ENCODE measurements at regions not wholly inside any gene's neighbourhood (a gene's known extent, or its start where the extent isn't known, plus 50 kb on each side); places are given as distances from the start of the nearest gene placed in this dataset.

DNA sequence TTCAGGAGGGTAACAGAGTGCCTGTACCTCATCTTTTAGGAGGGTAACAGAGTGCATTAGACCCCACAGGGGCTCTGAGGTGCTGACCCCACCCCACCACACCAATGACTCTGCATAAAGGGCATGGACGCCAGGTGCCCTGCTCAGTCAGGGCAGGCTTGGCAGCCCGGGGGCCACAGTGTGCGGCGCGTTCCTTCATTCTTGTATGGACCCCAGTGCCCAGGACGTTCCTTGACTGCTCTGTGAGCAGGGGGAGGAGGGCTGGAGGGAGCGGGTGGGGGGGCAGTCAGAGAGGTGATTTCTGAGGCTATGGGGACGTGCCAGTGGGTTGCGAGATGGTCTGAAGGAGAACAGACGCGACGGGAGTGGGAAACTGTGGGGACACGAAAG is 168.7 kb upstream of the NCK2 start:
- Histone ChIP-seq H3K36me3 (no peaks in the 10 kb centered on the region), H4K20me1 (no peaks in the 10 kb centered on the region), H3K9ac (no peak overlapping the region), H3K4me1 (peaks cover 5% of the 10 kb centered on the region; the same call in 1 of the 2 replicates), H3K4me2 (no peak overlapping the region), H3K9me3 (no peaks in the 10 kb centered on the region), H3K27ac (no peak overlapping the region), H3K27me3 (no peaks in the 10 kb centered on the region), H3K4me3 (no peak overlapping the region)
- no peak for TF ChIP-seq Cebpa-rat (IDR thresholded peaks at IDR 0.05)

DNA sequence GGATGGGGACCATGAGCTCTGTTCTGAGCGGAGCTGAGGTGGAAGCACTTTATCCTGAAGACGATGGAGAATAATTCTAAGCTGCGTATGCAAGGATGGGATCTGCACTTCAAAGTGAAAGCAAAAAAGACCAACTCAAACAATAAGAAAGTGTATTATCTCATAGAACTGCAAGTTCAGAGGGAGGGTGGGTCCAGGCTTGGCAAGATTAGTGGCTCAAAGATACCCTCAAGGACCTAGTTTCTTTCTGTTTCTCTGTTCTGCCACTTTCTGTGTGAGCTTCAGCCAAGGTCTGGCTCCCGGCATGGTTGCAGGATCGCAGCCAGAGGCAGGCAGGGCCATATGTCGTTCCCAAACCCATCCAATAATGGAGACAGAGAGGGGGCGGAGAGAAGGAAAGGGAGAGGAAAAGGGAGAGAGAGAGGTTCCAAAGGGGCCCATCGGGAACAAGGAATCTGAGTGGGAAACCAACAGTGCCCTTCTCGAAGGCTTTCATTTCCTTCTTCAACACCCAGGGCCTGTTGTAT is 169.2 kb upstream of the NCK2 start:
- no peak overlapping the region for H3K4me2 ChIP-seq
- H3K4me3 ChIP-seq: no peak overlapping the region
- no peaks in the 10 kb centered on the region for H3K9me3 ChIP-seq
- no peak overlapping the region for H3K9ac ChIP-seq
- no peaks in the 10 kb centered on the region for H3K27me3 ChIP-seq
- H3K27ac ChIP-seq: no peak overlapping the region
- no peaks in the 10 kb centered on the region for H4K20me1 ChIP-seq
- no peak for TF ChIP-seq Cebpa-rat (IDR thresholded peaks at IDR 0.05)
- no peaks in the 10 kb centered on the region for H3K36me3 ChIP-seq
- peaks cover 5% of the 10 kb centered on the region; the same call in 1 of the 2 replicates for H3K4me1 ChIP-seq

DNA sequence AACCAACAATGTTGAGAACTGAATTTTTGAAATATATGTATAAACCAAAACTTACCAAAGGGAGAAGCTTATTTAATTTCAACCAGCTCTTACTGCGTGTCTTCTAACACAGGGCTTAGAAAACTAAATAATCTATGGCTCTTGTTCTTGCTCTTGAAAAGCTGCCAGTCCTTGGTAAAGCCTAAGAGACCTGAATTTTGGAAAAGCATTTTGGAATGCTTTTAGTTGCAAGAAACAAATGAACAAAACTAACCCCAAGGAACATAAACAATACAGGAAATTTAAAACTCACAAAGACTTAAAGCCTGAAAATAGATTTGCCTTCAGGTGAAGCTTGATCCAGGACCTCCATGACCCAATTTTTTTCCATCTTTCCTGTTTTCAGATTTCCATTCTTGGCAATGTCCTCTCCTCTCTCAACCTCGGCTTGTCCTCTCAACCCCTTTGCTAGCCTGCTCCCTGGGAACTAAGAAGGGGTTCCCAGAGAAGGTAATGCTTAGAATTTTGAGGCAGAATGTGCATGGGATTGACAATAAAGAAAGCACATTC is 169.8 kb upstream of the NCK2 start:
- no peak overlapping the region for H3K27ac ChIP-seq
- no peak overlapping the region for H3K4me3 ChIP-seq
- no peaks in the 10 kb centered on the region for H3K36me3 ChIP-seq
- H3K4me1 ChIP-seq: peaks cover 5% of the 10 kb centered on the region; the same call in 1 of the 2 replicates
- H3K27me3 ChIP-seq: no peaks in the 10 kb centered on the region
- no peaks in the 10 kb centered on the region for H4K20me1 ChIP-seq
- TF ChIP-seq Cebpa-rat (IDR thresholded peaks at IDR 0.05): no peak
- H3K4me2 ChIP-seq: no peak overlapping the region
- no peaks in the 10 kb centered on the region for H3K9me3 ChIP-seq
- H3K9ac ChIP-seq: no peak overlapping the region

DNA sequence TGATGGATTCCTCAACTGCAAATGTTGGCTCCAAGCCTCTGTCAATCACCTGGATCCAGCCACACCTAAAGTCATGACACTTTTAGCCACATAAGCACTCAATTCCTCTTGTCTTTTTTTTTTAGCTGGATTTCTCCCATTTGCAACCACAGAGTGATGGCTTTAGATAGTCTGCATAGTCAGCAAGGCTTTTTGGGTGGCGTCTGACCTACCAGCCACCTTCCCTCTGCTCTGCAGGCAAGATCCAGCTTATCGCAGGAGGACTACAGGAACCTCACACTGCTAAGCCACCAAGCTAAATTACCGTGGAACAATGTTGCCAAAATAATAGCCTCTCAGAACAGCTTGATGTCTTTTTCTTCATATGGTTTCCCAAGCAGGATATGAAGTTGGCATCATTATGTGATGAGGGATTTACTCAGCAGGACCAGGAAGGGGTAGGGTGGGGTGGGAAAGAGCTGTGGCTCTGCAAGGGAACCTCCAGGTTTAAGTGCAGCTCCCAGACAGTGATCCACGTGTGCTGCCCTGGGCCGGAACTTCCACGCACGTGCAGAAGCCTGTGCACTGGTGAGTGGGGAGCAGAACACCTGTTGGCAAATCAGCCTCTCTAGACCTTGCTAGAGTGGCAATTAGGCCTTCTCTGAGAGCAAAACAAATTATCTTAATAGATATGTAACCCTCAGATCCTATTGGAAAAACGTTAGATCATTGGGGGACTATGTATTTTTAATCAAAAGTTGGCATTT is 170.6 kb upstream of the NCK2 start:
- Histone ChIP-seq H4K20me1 (no peaks in the 10 kb centered on the region), H3K27me3 (no peaks in the 10 kb centered on the region), H3K4me3 (no peak overlapping the region), H3K4me1 (peaks cover 5% of the 10 kb centered on the region; the same call in 1 of the 2 replicates), H3K9me3 (no peaks in the 10 kb centered on the region), H3K9ac (no peak overlapping the region), H3K27ac (no peak overlapping the region), H3K4me2 (no peak overlapping the region), H3K36me3 (no peaks in the 10 kb centered on the region)
- TF ChIP-seq Cebpa-rat (IDR thresholded peaks at IDR 0.05): no peak

DNA sequence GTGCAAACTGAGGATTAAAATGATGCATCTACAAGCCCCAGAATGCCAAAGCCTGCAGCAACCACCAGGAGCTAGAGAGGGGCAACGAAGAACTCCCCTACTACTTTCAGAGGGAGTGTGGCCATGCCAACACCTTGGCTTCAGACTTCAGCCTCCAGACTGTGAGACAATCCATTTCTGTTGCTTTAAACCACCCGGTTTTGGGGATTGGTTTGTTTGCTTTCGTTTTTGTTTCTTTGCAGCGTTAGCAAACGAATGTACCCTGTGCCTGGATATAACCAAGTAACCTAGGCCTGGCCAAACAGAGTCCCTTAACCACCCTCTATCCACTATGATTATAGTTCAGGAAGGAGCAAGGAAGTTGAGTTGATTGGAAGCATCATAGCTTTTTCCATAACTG is 171.2 kb upstream of the NCK2 start:
- Histone ChIP-seq H3K4me1 (peaks cover 5% of the 10 kb centered on the region; the same call in 1 of the 2 replicates), H3K4me2 (no peak overlapping the region), H3K27me3 (no peaks in the 10 kb centered on the region), H3K27ac (no peak overlapping the region), H3K9me3 (no peaks in the 10 kb centered on the region), H4K20me1 (no peaks in the 10 kb centered on the region), H3K9ac (no peak overlapping the region), H3K36me3 (no peaks in the 10 kb centered on the region), H3K4me3 (no peak overlapping the region)
- TF ChIP-seq Cebpa-rat (IDR thresholded peaks at IDR 0.05): no peak

DNA sequence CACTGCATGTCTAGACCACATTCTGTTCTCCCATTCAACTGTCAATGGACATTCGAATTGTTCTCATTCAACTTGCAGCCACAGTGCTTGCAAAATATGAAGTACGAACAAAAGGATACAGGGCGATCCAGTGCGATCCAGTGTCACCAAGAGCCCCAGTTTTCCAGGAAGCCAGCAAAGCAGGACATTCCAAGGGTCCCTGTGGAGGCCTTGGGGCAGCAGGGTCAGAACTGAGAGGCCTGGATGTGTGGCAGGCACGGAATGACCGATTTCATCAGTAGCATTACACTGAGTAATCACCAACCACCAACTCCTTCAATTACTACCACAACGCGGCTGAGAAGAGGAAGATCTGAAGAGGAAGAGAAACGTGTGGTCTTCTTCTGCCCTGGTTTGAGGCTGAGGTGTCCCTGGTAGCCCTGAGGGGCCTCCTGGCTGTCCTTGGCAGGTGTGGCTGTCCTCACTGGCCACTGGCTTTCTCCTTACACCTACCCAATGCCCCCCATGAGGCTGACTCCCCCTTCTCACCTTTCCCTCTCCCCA is 172.7 kb upstream of the FHL2 start:
- Histone ChIP-seq H4K20me1 (no peaks in the 10 kb centered on the region), H3K4me2 (no peak overlapping the region), H3K9me3 (no peaks in the 10 kb centered on the region), H3K36me3 (no peaks in the 10 kb centered on the region), H3K9ac (no peak overlapping the region), H3K27ac (no peak overlapping the region), H3K27me3 (no peaks in the 10 kb centered on the region), H3K4me1 (peaks cover under 1% of the 10 kb centered on the region; the same call in 1 of the 2 replicates), H3K4me3 (no peak overlapping the region)
- no peak for TF ChIP-seq Cebpa-rat (IDR thresholded peaks at IDR 0.05)

DNA sequence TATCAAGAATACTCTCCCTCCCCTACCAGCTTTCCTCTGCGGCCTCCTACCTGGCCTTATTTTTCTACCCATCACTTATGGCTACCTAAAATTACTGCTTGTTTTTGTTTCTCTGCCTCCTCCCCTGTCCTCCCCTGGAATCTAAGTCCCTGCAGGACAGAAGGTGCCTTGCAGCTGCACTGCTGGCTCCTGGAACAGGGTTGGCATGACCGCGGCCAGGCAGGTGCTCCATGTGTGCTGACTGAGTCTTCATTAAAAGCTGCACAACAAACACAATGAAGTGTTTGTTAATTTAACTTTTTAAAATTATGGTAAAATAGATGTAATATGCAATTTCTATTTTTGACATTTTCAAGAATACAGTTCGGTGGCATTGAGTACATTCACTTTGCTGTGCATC is 171.9 kb upstream of the FHL2 start:
- no peaks in the 10 kb centered on the region for H3K36me3 ChIP-seq
- no peaks in the 10 kb centered on the region for H3K9me3 ChIP-seq
- no peak overlapping the region for H3K4me3 ChIP-seq
- TF ChIP-seq Cebpa-rat (IDR thresholded peaks at IDR 0.05): no peak
- no peaks in the 10 kb centered on the region for H3K27me3 ChIP-seq
- H3K4me2 ChIP-seq: no peak overlapping the region
- no peaks in the 10 kb centered on the region for H4K20me1 ChIP-seq
- H3K27ac ChIP-seq: no peak overlapping the region
- H3K4me1 ChIP-seq: no peaks in the 10 kb centered on the region; the same call in 1 of the 2 replicates
- no peak overlapping the region for H3K9ac ChIP-seq

DNA sequence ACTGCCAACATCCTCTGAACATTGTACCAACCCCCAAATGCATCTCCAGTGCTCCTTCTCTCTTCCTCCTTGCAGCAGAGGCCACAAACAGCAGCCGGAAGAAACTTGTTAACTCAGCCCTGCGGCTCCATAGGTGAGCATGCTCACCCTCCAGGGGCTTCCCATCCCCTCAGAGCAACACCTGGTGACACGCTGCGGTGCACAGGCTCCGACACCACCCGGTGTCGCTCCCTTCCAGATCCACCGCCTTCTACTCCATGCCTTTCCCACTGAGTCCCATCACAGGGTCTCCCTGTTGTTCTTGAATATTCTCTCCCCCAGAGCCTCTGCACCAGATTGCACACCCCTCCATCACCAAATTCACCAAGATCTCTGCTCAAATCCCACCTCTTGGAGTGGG is 171.5 kb upstream of the FHL2 start:
- H4K20me1 ChIP-seq: no peaks in the 10 kb centered on the region
- H3K4me1 ChIP-seq: no peaks in the 10 kb centered on the region; the same call in 1 of the 2 replicates
- H3K9ac ChIP-seq: no peak overlapping the region
- H3K36me3 ChIP-seq: no peaks in the 10 kb centered on the region
- no peaks in the 10 kb centered on the region for H3K27me3 ChIP-seq
- H3K9me3 ChIP-seq: no peaks in the 10 kb centered on the region
- H3K4me2 ChIP-seq: no peak overlapping the region
- no peak for TF ChIP-seq Cebpa-rat (IDR thresholded peaks at IDR 0.05)
- no peak overlapping the region for H3K4me3 ChIP-seq
- H3K27ac ChIP-seq: no peak overlapping the region

DNA sequence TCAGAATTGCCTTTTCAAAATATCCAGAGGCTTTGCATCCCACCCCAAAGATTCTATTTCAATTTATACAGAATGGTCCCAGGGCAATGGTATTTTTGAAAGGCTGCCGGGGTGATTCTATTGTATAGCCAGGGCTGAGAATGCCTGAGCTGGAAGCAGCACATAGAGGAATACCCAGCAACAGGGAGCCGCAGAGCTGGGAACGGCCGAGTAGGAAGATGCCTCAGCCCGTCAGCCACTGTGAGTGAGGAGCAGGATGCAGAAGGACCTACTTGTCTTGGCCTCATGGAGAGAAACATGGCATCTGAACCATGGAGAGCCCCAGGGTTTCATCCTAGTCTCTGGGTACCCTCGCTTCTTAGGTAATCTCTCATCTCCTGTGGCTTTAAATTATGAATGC is 170.8 kb upstream of the FHL2 start:
- H3K4me3 ChIP-seq: no peak overlapping the region
- no peaks in the 10 kb centered on the region for H4K20me1 ChIP-seq
- TF ChIP-seq Cebpa-rat (IDR thresholded peaks at IDR 0.05): no peak
- H3K27me3 ChIP-seq: no peaks in the 10 kb centered on the region
- no peak overlapping the region for H3K9ac ChIP-seq
- no peak overlapping the region for H3K4me2 ChIP-seq
- no peak overlapping the region for H3K27ac ChIP-seq
- H3K36me3 ChIP-seq: no peaks in the 10 kb centered on the region
- no peaks in the 10 kb centered on the region for H3K9me3 ChIP-seq
- H3K4me1 ChIP-seq: no peaks in the 10 kb centered on the region; the same call in 1 of the 2 replicates

DNA sequence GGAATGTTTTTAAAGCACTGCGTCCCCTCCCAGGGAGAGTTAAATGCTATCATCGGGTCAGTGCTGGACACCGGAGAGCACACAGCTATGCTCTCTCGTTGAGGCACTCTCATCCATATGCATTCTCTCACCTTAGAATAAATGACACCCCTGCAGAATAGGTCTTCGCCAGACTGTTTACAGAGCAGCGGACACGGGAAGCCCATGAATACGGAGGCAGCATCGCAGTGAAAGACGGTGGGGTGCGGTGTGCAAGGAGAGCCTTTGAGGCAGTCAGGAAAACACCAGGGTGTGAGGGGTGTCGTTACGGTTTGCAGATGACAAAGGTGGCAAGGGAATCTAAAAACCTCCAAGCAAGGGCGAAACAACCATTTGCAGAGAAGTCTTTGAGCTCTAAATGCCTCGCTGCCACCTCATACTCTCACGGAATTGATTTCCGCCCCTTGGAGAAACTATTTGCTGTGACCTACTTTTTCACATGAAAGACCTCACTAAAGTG is 169.2 kb upstream of the FHL2 start:
- no peaks in the 10 kb centered on the region; the same call in 1 of the 2 replicates for H3K4me1 ChIP-seq
- no peaks in the 10 kb centered on the region for H4K20me1 ChIP-seq
- H3K4me2 ChIP-seq: no peak overlapping the region
- H3K36me3 ChIP-seq: no peaks in the 10 kb centered on the region
- no peak for TF ChIP-seq Cebpa-rat (IDR thresholded peaks at IDR 0.05)
- no peak overlapping the region for H3K27ac ChIP-seq
- no peaks in the 10 kb centered on the region for H3K9me3 ChIP-seq
- H3K27me3 ChIP-seq: no peaks in the 10 kb centered on the region
- H3K9ac ChIP-seq: no peak overlapping the region
- H3K4me3 ChIP-seq: no peak overlapping the region
